ENCODE measurements at regions not wholly inside any gene's neighbourhood (a gene's known extent, or its start where the extent isn't known, plus 50 kb on each side); places are given as distances from the start of the nearest gene placed in this dataset.

GRCh38 chr10:35889971-35890675, 248.0 kb upstream of the FZD8 start:
- Histone ChIP-seq H3K27me3 (no peaks in the 10 kb centered on the region), H3K4me1 (no peaks in the 10 kb centered on the region), H3K36me3 (no peaks in the 10 kb centered on the region), H3K27ac (no peak overlapping the region), H3K4me3 (no peak overlapping the region), H3K9me3 (no peaks in the 10 kb centered on the region)
- DNase-seq (ENCODE audit: low spot score in 2 of 2): no peak
- intact Hi-C loops (cut with DNase I; ENCODE audit: low total_unique reads): no loop called here
- TF ChIP-seq CTCF (IDR thresholded peaks at IDR 0.05) (no peak), POLR2A (IDR thresholded peaks at IDR 0.05) (no peak), POLR2AphosphoS5 (IDR thresholded peaks at IDR 0.05) (no peak)

- no peaks in the 10 kb centered on the region for H3K9me3 ChIP-seq
- TF ChIP-seq POLR2AphosphoS5 (IDR thresholded peaks at IDR 0.05) (no peak), CTCF (IDR thresholded peaks at IDR 0.05) (no peak), POLR2A (IDR thresholded peaks at IDR 0.05) (no peak)
- H3K4me1 ChIP-seq: no peaks in the 10 kb centered on the region
- intact Hi-C loops (cut with DNase I; ENCODE audit: low total_unique reads): no loop called here
- H3K27me3 ChIP-seq: no peaks in the 10 kb centered on the region
- no peak overlapping the region for H3K4me3 ChIP-seq
- no peak for DNase-seq (ENCODE audit: low spot score in 2 of 2)
- no peaks in the 10 kb centered on the region for H3K36me3 ChIP-seq
- no peak overlapping the region for H3K27ac ChIP-seq
Observed at GRCh38 chr10:35889226-35889625, 247.1 kb upstream of the FZD8 start.

GRCh38 chr10:35888400-35888799, 246.3 kb upstream of the FZD8 start:
- Histone ChIP-seq H3K4me1 (no peaks in the 10 kb centered on the region), H3K36me3 (no peaks in the 10 kb centered on the region)

GRCh38 chr10:35887685-35888084, 245.6 kb upstream of the FZD8 start:
- Histone ChIP-seq H3K36me3 (no peaks in the 10 kb centered on the region), H3K9me3 (no peaks in the 10 kb centered on the region), H3K27ac (no peak overlapping the region), H3K27me3 (no peaks in the 10 kb centered on the region), H3K4me3 (no peak overlapping the region), H3K4me1 (no peaks in the 10 kb centered on the region)
- peak in 1 of 2 donors; percentile 60 for DNase-seq (ENCODE audit: low spot score in 2 of 2)
- no peak for TF ChIP-seq POLR2AphosphoS5 (IDR thresholded peaks at IDR 0.05)
- no peak for TF ChIP-seq CTCF (IDR thresholded peaks at IDR 0.05)
- no peak for TF ChIP-seq POLR2A (IDR thresholded peaks at IDR 0.05)
- intact Hi-C loops (cut with DNase I; ENCODE audit: low total_unique reads): no loop called here

More at GRCh38 chr10:35888400-35888799, 246.3 kb upstream of the FZD8 start:
- no peaks in the 10 kb centered on the region for H3K9me3 ChIP-seq
- no peak for TF ChIP-seq POLR2AphosphoS5 (IDR thresholded peaks at IDR 0.05)
- no peak for TF ChIP-seq POLR2A (IDR thresholded peaks at IDR 0.05)
- TF ChIP-seq CTCF (IDR thresholded peaks at IDR 0.05): no peak
- intact Hi-C loops (cut with DNase I; ENCODE audit: low total_unique reads): no loop called here
- no peak overlapping the region for H3K27ac ChIP-seq
- H3K4me3 ChIP-seq: no peak overlapping the region
- no peak for DNase-seq (ENCODE audit: low spot score in 2 of 2)
- H3K27me3 ChIP-seq: no peaks in the 10 kb centered on the region

- DNase-seq (ENCODE audit: low spot score in 2 of 2): no peak
- Histone ChIP-seq H3K4me3 (no peak overlapping the region), H3K36me3 (no peaks in the 10 kb centered on the region), H3K4me1 (no peaks in the 10 kb centered on the region), H3K9me3 (no peaks in the 10 kb centered on the region), H3K27ac (no peak overlapping the region), H3K27me3 (no peaks in the 10 kb centered on the region)
- TF ChIP-seq CTCF (IDR thresholded peaks at IDR 0.05): no peak
- no peak for TF ChIP-seq POLR2AphosphoS5 (IDR thresholded peaks at IDR 0.05)
- TF ChIP-seq POLR2A (IDR thresholded peaks at IDR 0.05): no peak
- intact Hi-C loops (cut with DNase I; ENCODE audit: low total_unique reads): no loop called here
Observed at GRCh38 chr10:35885076-35885475, 243.0 kb upstream of the FZD8 start.
